NCI-H2227 (cell line): ENCODE measurements at regions not wholly inside any gene's neighbourhood (a gene's known extent, or its start where the extent isn't known, plus 50 kb on each side); places are given as distances from the start of the nearest gene placed in this dataset.

ENCODE experiments used
- DNase-seq: peaks from one replicate; lab custom pipeline; 2025; ENCODE audit not compliant: unreplicated experiment; lab: John Stamatoyannopoulos, UW

- no peak for DNase-seq
These were observed 253.8 kb downstream of the FZD1 start for GRCh38 chr7:91518058-91518457.

- no peak for DNase-seq
These were observed 255.3 kb downstream of the FZD1 start for GRCh38 chr7:91519241-91520158.

GRCh38 chr7:91520645-91521044, 256.4 kb downstream of the FZD1 start:
- no peak for DNase-seq

- DNase-seq = no peak
These were observed 262.2 kb downstream of the FZD1 start for GRCh38 chr7:91526404-91526803.

- no peak for DNase-seq
These were observed 263.2 kb downstream of the FZD1 start for GRCh38 chr7:91527460-91527859.

- DNase-seq = no peak
These were observed 269.8 kb downstream of the FZD1 start for GRCh38 chr7:91533996-91534395.

GRCh38 chr7:91537260-91538152, 273.3 kb downstream of the FZD1 start:
- DNase-seq = no peak

GRCh38 chr7:91541641-91542040, 277.4 kb downstream of the FZD1 start:
- DNase-seq = no peak

GRCh38 chr7:91543646-91544045, 279.4 kb downstream of the FZD1 start:
- no peak for DNase-seq

GRCh38 chr7:91549878-91550277, 285.6 kb downstream of the FZD1 start:
- DNase-seq = no peak

- no peak for DNase-seq
These were observed 286.7 kb downstream of the FZD1 start for GRCh38 chr7:91550931-91551330.

GRCh38 chr7:91551377-91552175, 287.3 kb downstream of the FZD1 start:
- DNase-seq = no peak

GRCh38 chr7:91553410-91553895, 289.2 kb downstream of the FZD1 start:
- no peak for DNase-seq

- no peak for DNase-seq
These were observed 290.6 kb downstream of the FZD1 start for GRCh38 chr7:91554883-91555282.

GRCh38 chr7:91556239-91556638, 292.0 kb downstream of the FZD1 start:
- DNase-seq = no peak

GRCh38 chr7:91556956-91557650, 292.9 kb downstream of the FZD1 start:
- no peak for DNase-seq

- no peak for DNase-seq
These were observed 293.7 kb downstream of the FZD1 start for GRCh38 chr7:91557789-91558404.

- no peak for DNase-seq
These were observed 295.7 kb downstream of the FZD1 start for GRCh38 chr7:91559947-91560346.

- DNase-seq = no peak
These were observed 299.9 kb downstream of the FZD1 start for GRCh38 chr7:91564101-91564500.

- DNase-seq = no peak
These were observed 300.3 kb downstream of the FZD1 start for GRCh38 chr7:91564541-91564940.
